Osteocyte (in vitro differentiated cells): ENCODE measurements at regions not wholly inside any gene's neighbourhood (a gene's known extent, or its start where the extent isn't known, plus 50 kb on each side); places are given as distances from the start of the nearest gene placed in this dataset.

Experiments used
- DNase-seq: peaks from one replicate; pipeline ENCODE4 v3.0.0; 2021; ENCODE audit warnings: mixed read lengths; ENCODE audit not compliant: unreplicated experiment; ENCODE audit errors: extremely low spot score
- H3K27ac Mint-ChIP-seq: one replicate; pipeline ENCODE4 v1.8.0; 2021; ENCODE audit warnings: mild to moderate bottlenecking, mixed read lengths; ENCODE audit not compliant: unreplicated experiment
- H3K27me3 Mint-ChIP-seq: one replicate; pipeline ENCODE4 v1.8.0; 2021; ENCODE audit warnings: mixed read lengths; ENCODE audit not compliant: unreplicated experiment
- H3K36me3 Mint-ChIP-seq: one replicate; pipeline ENCODE4 v1.8.0; 2021; ENCODE audit warnings: mixed read lengths; ENCODE audit not compliant: unreplicated experiment
- H3K4me1 Mint-ChIP-seq: one replicate; pipeline ENCODE4 v1.8.0; 2021; ENCODE audit warnings: mixed read lengths; ENCODE audit not compliant: unreplicated experiment
- H3K4me3 Mint-ChIP-seq: one replicate; pipeline ENCODE4 v1.8.0; 2021; ENCODE audit warnings: mild to moderate bottlenecking, moderate library complexity, mixed read lengths; ENCODE audit not compliant: unreplicated experiment
- H3K9me3 Mint-ChIP-seq: one replicate; pipeline ENCODE4 v1.8.0; 2021; ENCODE audit warnings: mixed read lengths; ENCODE audit not compliant: unreplicated experiment
- TF ChIP-seq, protein P1 (sequence below): fragments of 200-600 bp; sonication (generic); IDR thresholded peaks from 2 replicates; pipeline ENCODE4 v1.5.0; 2021; ENCODE audit warnings: antibody characterized with exemption, mild to moderate bottlenecking, moderate library complexity

DNA sequence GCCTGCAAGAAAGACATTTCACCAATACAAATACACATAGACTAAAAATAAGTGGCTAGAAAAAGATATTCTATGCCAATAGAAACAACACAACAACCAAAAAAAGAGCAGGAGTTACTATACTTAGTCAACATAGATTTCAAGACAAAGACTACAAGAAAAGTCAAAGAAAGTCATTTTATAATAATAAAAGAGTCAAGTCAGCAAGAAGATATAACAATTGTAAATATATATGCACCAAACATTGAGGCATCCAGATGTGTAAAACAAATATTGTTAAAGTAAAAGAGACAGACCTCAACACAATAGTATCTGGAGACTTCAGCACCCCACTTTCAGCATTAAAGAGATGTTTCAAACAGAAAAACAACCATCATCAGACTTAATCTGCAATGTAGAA is 104.6 kb downstream of the AMY1C start:
- no peaks in the 10 kb centered on the region for H3K27me3 Mint-ChIP-seq
- TF ChIP-seq, protein P1, sequence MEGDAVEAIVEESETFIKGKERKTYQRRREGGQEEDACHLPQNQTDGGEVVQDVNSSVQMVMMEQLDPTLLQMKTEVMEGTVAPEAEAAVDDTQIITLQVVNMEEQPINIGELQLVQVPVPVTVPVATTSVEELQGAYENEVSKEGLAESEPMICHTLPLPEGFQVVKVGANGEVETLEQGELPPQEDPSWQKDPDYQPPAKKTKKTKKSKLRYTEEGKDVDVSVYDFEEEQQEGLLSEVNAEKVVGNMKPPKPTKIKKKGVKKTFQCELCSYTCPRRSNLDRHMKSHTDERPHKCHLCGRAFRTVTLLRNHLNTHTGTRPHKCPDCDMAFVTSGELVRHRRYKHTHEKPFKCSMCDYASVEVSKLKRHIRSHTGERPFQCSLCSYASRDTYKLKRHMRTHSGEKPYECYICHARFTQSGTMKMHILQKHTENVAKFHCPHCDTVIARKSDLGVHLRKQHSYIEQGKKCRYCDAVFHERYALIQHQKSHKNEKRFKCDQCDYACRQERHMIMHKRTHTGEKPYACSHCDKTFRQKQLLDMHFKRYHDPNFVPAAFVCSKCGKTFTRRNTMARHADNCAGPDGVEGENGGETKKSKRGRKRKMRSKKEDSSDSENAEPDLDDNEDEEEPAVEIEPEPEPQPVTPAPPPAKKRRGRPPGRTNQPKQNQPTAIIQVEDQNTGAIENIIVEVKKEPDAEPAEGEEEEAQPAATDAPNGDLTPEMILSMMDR, result no peak
- peaks cover 23% of the 10 kb centered on the region for H3K9me3 Mint-ChIP-seq
- no peaks in the 10 kb centered on the region for H3K36me3 Mint-ChIP-seq
- no peak overlapping the region for H3K27ac Mint-ChIP-seq
- no peak overlapping the region for H3K4me3 Mint-ChIP-seq
- DNase-seq, result no peak
- no peaks in the 10 kb centered on the region for H3K4me1 Mint-ChIP-seq

DNA sequence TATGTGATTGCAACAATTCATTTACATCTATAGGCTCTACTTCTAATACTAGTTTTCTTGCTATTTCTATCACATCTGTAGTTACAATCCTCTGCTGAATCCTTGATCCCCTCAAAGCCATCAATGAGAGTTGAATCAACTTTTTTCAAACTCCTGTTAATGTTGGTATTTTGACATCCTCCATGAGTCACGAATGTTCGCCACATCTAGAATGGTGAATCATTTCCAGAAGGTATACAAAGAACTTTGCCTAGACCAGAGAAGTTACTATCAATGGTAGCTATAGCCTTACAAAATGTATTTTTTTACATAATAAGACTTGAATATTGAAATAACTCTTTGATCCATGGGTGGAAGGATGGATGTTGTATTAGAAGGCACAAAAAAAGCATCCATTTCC is 110.0 kb downstream of the AMY1C start:
- TF ChIP-seq, protein P1, result no peak
- DNase-seq, result no peak
- Mint-ChIP-seq H3K4me3 (no peak overlapping the region), H3K27me3 (no peaks in the 10 kb centered on the region), H3K27ac (no peak overlapping the region), H3K36me3 (no peaks in the 10 kb centered on the region), H3K4me1 (no peaks in the 10 kb centered on the region), H3K9me3 (peaks cover 19% of the 10 kb centered on the region)

DNA sequence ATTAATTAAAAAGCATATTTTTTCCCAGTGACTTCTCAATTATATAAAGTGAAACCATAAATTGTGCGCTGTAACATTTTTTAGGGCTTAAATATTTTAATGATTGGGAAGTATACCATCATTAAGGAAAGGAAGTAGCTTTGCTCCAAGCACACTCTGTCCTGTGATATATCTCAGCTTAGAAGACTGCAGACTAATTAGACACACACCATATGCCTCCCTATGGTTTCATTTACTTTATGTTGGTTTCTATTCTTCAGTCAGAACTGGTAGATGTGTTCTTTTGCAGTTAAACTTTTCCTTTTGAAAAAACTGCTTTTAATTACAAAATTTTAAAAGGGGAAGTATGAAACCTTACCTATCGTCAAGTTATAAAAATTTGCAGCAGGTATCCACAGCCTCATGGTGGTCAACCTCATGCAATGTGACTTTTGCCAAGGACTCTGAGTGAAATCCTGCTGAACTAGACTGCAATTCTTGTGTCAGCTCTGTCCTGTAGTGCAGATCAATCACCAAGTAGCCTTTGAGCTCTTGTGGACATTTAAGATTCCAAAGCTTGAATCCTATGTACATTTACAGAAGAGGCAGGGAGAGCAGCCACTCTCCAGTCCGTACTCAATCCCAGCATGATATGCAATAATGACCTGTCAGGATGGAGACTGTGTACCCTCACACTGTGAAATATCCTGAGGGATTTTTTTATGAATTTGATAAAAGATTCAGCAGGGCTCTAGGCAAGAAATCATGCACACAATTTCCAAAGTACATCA is 149.1 kb downstream of the AMY1C start:
- DNase-seq, result no peak
- H3K4me1 Mint-ChIP-seq, result no peaks in the 10 kb centered on the region
- TF ChIP-seq, protein P1, result no peak
- no peaks in the 10 kb centered on the region for H3K36me3 Mint-ChIP-seq
- H3K27ac Mint-ChIP-seq, result no peak overlapping the region
- no peaks in the 10 kb centered on the region for H3K9me3 Mint-ChIP-seq
- H3K4me3 Mint-ChIP-seq, result no peak overlapping the region
- no peaks in the 10 kb centered on the region for H3K27me3 Mint-ChIP-seq

DNA sequence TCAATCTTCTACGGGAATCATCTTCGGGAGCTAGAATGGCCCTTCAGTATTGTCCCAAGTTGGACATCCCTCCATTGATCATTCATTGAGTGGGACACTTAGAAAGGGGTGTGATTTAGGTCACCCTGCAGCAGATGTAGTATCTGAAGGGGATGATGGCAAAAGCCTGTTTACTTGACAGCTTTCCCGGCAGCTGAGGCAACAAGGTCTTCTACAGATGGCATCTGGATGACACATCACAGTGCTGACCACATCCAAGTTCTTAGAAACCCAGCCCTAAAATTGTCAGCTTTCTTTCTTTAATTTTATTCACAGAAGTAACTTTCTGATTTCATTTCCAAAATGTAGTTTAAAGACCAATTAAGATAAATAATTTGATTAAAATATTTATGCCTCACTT is 150.3 kb downstream of the AMY1C start:
- H3K27ac Mint-ChIP-seq, result no peak overlapping the region
- TF ChIP-seq, protein P1, result no peak
- no peaks in the 10 kb centered on the region for H3K4me1 Mint-ChIP-seq
- no peaks in the 10 kb centered on the region for H3K9me3 Mint-ChIP-seq
- DNase-seq, result no peak
- H3K27me3 Mint-ChIP-seq, result no peaks in the 10 kb centered on the region
- no peak overlapping the region for H3K4me3 Mint-ChIP-seq
- no peaks in the 10 kb centered on the region for H3K36me3 Mint-ChIP-seq

DNA sequence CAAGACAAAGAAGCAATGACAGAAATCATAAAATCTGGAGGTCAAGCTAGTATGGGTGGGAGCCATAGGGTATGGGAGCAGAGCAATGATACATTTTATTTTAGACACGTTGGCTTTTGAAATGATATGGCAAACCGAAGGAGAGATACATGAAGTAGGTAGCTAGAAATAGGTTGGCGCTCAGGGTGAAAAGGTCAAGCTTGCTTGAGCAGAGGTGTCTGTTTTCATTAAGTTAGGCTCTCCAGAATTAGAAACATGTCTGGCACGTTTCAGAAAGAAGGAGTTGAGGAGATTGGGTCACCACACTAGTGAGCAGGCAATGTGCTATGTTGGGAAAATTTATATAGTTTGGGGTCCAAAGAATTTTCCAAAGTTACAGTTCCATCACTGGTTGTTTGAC is 151.4 kb downstream of the AMY1C start:
- Mint-ChIP-seq H3K36me3 (no peaks in the 10 kb centered on the region), H3K27me3 (no peaks in the 10 kb centered on the region)
- TF ChIP-seq, protein P1, result no peak

More for the DNA sequence above, 151.4 kb downstream of the AMY1C start:
- no peak for DNase-seq
- H3K4me3 Mint-ChIP-seq, result no peak overlapping the region
- H3K27ac Mint-ChIP-seq, result no peak overlapping the region
- H3K4me1 Mint-ChIP-seq, result no peaks in the 10 kb centered on the region
- no peaks in the 10 kb centered on the region for H3K9me3 Mint-ChIP-seq
